Activated naive CD8-positive, alpha-beta T cell treated with anti-CD3 and anti-CD28 coated beads, Interleukin-2, amount 50 U/mL, for 24 hours (primary cell): ENCODE measurements at regions not wholly inside any gene's neighbourhood (a gene's known extent, or its start where the extent isn't known, plus 50 kb on each side); places are given as distances from the start of the nearest gene placed in this dataset.

Experiments used
- ATAC-seq: fragments of 150-1000 bp; cut with Tn5 transposase; one replicate; pipeline ENCODE4 v1.10.0; 2021
- DNase-seq: peaks from one replicate; pipeline ENCODE4 v3.0.0; 2021
- H3K27ac Mint-ChIP-seq: one replicate; pipeline ENCODE4 v1.8.0; 2021; ENCODE audit warnings: mild to moderate bottlenecking, mixed read lengths
- H3K27me3 Mint-ChIP-seq: one replicate; pipeline ENCODE4 v1.8.0; 2021; ENCODE audit warnings: mixed read lengths
- H3K36me3 Mint-ChIP-seq: one replicate; pipeline ENCODE4 v1.8.0; 2021; ENCODE audit warnings: low read depth, mixed read lengths
- H3K4me1 Mint-ChIP-seq: one replicate; pipeline ENCODE4 v1.8.0; 2021; ENCODE audit warnings: mixed read lengths
- H3K4me3 Mint-ChIP-seq: one replicate; pipeline ENCODE4 v1.8.0; 2021; ENCODE audit warnings: mild to moderate bottlenecking, moderate library complexity, mixed read lengths
- H3K9me3 Mint-ChIP-seq: one replicate; pipeline ENCODE4 v1.8.0; 2021; ENCODE audit warnings: mixed read lengths

GRCh38 chr10:128414568-128414967, 288.3 kb upstream of the MKI67 start:
- H3K9me3 Mint-ChIP-seq: no peaks in the 10 kb centered on the region
- no peaks in the 10 kb centered on the region for H3K4me1 Mint-ChIP-seq
- no peak overlapping the region for H3K4me3 Mint-ChIP-seq
- DNase-seq (no peak), ATAC-seq (no peak)
- H3K27me3 Mint-ChIP-seq: peaks cover 2% of the 10 kb centered on the region
- H3K27ac Mint-ChIP-seq: no peak overlapping the region
- no peaks in the 10 kb centered on the region for H3K36me3 Mint-ChIP-seq

- Mint-ChIP-seq H3K27me3 (peaks cover 2% of the 10 kb centered on the region), H3K36me3 (no peaks in the 10 kb centered on the region), H3K4me3 (no peak overlapping the region), H3K27ac (no peak overlapping the region), H3K9me3 (no peaks in the 10 kb centered on the region), H3K4me1 (no peaks in the 10 kb centered on the region)
- no peak for DNase-seq
- ATAC-seq: no peak
Observed at GRCh38 chr10:128416231-128416630, 290.0 kb upstream of the MKI67 start.

GRCh38 chr10:128417826-128418225, 291.6 kb upstream of the MKI67 start:
- no peak overlapping the region for H3K4me3 Mint-ChIP-seq
- no peak overlapping the region for H3K27ac Mint-ChIP-seq
- no peaks in the 10 kb centered on the region for H3K4me1 Mint-ChIP-seq
- no peak for ATAC-seq
- no peaks in the 10 kb centered on the region for H3K36me3 Mint-ChIP-seq
- H3K27me3 Mint-ChIP-seq: peaks cover 2% of the 10 kb centered on the region
- no peaks in the 10 kb centered on the region for H3K9me3 Mint-ChIP-seq
- DNase-seq: no peak

- Mint-ChIP-seq H3K27ac (no peak overlapping the region), H3K9me3 (no peaks in the 10 kb centered on the region), H3K4me1 (no peaks in the 10 kb centered on the region), H3K4me3 (no peak overlapping the region), H3K27me3 (peaks cover 2% of the 10 kb centered on the region), H3K36me3 (no peaks in the 10 kb centered on the region)
- no peak for DNase-seq
- no peak for ATAC-seq
Observed at GRCh38 chr10:128418819-128419218, 292.6 kb upstream of the MKI67 start.

GRCh38 chr10:128419466-128420019, 293.3 kb upstream of the MKI67 start:
- Mint-ChIP-seq H3K4me3 (no peak overlapping the region), H3K36me3 (no peaks in the 10 kb centered on the region), H3K27me3 (peaks cover 2% of the 10 kb centered on the region), H3K9me3 (no peaks in the 10 kb centered on the region), H3K27ac (no peak overlapping the region), H3K4me1 (no peaks in the 10 kb centered on the region)
- ATAC-seq (no peak), DNase-seq (no peak)

GRCh38 chr10:128420623-128421022, 294.4 kb upstream of the MKI67 start:
- DNase-seq: no peak
- H3K9me3 Mint-ChIP-seq: no peaks in the 10 kb centered on the region
- H3K27me3 Mint-ChIP-seq: peaks cover 2% of the 10 kb centered on the region
- H3K27ac Mint-ChIP-seq: no peak overlapping the region
- no peak overlapping the region for H3K4me3 Mint-ChIP-seq
- no peaks in the 10 kb centered on the region for H3K4me1 Mint-ChIP-seq
- ATAC-seq: no peak
- H3K36me3 Mint-ChIP-seq: no peaks in the 10 kb centered on the region

GRCh38 chr10:128421371-128422160, 295.3 kb upstream of the MKI67 start:
- no peak for ATAC-seq
- no peaks in the 10 kb centered on the region for H3K4me1 Mint-ChIP-seq
- peaks cover 2% of the 10 kb centered on the region for H3K27me3 Mint-ChIP-seq
- no peak for DNase-seq
- H3K36me3 Mint-ChIP-seq: no peaks in the 10 kb centered on the region
- no peaks in the 10 kb centered on the region for H3K9me3 Mint-ChIP-seq
- H3K4me3 Mint-ChIP-seq: no peak overlapping the region
- H3K27ac Mint-ChIP-seq: no peak overlapping the region

GRCh38 chr10:128422190-128422589, 296.0 kb upstream of the MKI67 start:
- ATAC-seq (no peak), DNase-seq (no peak)
- Mint-ChIP-seq H3K27ac (no peak overlapping the region), H3K27me3 (peaks cover 2% of the 10 kb centered on the region), H3K4me3 (no peak overlapping the region), H3K9me3 (no peaks in the 10 kb centered on the region), H3K36me3 (no peaks in the 10 kb centered on the region), H3K4me1 (no peaks in the 10 kb centered on the region)

GRCh38 chr10:128422999-128423398, 296.8 kb upstream of the MKI67 start:
- no peaks in the 10 kb centered on the region for H3K36me3 Mint-ChIP-seq
- H3K4me1 Mint-ChIP-seq: no peaks in the 10 kb centered on the region
- peaks cover 2% of the 10 kb centered on the region for H3K27me3 Mint-ChIP-seq
- DNase-seq (no peak), ATAC-seq (no peak)
- H3K4me3 Mint-ChIP-seq: no peak overlapping the region
- no peaks in the 10 kb centered on the region for H3K9me3 Mint-ChIP-seq
- H3K27ac Mint-ChIP-seq: no peak overlapping the region

GRCh38 chr10:128429321-128429720, 303.1 kb upstream of the MKI67 start:
- H3K27me3 Mint-ChIP-seq: no peaks in the 10 kb centered on the region
- H3K4me1 Mint-ChIP-seq: no peaks in the 10 kb centered on the region
- no peak overlapping the region for H3K27ac Mint-ChIP-seq
- ATAC-seq (no peak), DNase-seq (no peak)
- no peaks in the 10 kb centered on the region for H3K36me3 Mint-ChIP-seq
- no peak overlapping the region for H3K4me3 Mint-ChIP-seq
- H3K9me3 Mint-ChIP-seq: no peaks in the 10 kb centered on the region

GRCh38 chr10:128429835-128430513, 303.8 kb upstream of the MKI67 start:
- ATAC-seq: peak; percentile 20
- H3K27ac Mint-ChIP-seq: no peak overlapping the region
- peaks cover 1% of the 10 kb centered on the region for H3K27me3 Mint-ChIP-seq
- DNase-seq: no peak
- H3K4me3 Mint-ChIP-seq: no peak overlapping the region
- H3K4me1 Mint-ChIP-seq: no peaks in the 10 kb centered on the region
- no peaks in the 10 kb centered on the region for H3K36me3 Mint-ChIP-seq
- H3K9me3 Mint-ChIP-seq: no peaks in the 10 kb centered on the region

GRCh38 chr10:128431083-128431482, 304.9 kb upstream of the MKI67 start:
- DNase-seq: no peak
- Mint-ChIP-seq H3K4me3 (no peak overlapping the region), H3K36me3 (no peaks in the 10 kb centered on the region), H3K4me1 (no peaks in the 10 kb centered on the region), H3K9me3 (no peaks in the 10 kb centered on the region), H3K27me3 (peaks cover 2% of the 10 kb centered on the region), H3K27ac (no peak overlapping the region)
- no peak for ATAC-seq

GRCh38 chr10:128431506-128431905, 305.3 kb upstream of the MKI67 start:
- Mint-ChIP-seq H3K27ac (no peak overlapping the region), H3K36me3 (no peaks in the 10 kb centered on the region), H3K4me1 (no peaks in the 10 kb centered on the region), H3K27me3 (peaks cover 2% of the 10 kb centered on the region), H3K9me3 (no peaks in the 10 kb centered on the region), H3K4me3 (no peak overlapping the region)
- DNase-seq (no peak), ATAC-seq (no peak)

- no peaks in the 10 kb centered on the region for H3K9me3 Mint-ChIP-seq
- H3K27me3 Mint-ChIP-seq: peaks cover 2% of the 10 kb centered on the region
- H3K4me3 Mint-ChIP-seq: no peak overlapping the region
- no peak for ATAC-seq
- DNase-seq: no peak
- H3K36me3 Mint-ChIP-seq: no peaks in the 10 kb centered on the region
- no peak overlapping the region for H3K27ac Mint-ChIP-seq
- H3K4me1 Mint-ChIP-seq: no peaks in the 10 kb centered on the region
Observed at GRCh38 chr10:128432011-128432410, 305.8 kb upstream of the MKI67 start.

GRCh38 chr10:128432423-128432822, 306.2 kb upstream of the MKI67 start:
- H3K27ac Mint-ChIP-seq: no peak overlapping the region
- DNase-seq (no peak), ATAC-seq (no peak)
- no peaks in the 10 kb centered on the region for H3K36me3 Mint-ChIP-seq
- H3K4me1 Mint-ChIP-seq: no peaks in the 10 kb centered on the region
- H3K9me3 Mint-ChIP-seq: no peaks in the 10 kb centered on the region
- no peak overlapping the region for H3K4me3 Mint-ChIP-seq
- peaks cover 2% of the 10 kb centered on the region for H3K27me3 Mint-ChIP-seq
